ENCODE measurements at regions not wholly inside any gene's neighbourhood (a gene's known extent, or its start where the extent isn't known, plus 50 kb on each side); places are given as distances from the start of the nearest gene placed in this dataset.

GRCh38 chr4:128587382-128587781, 222.1 kb upstream of the JADE1 start:
- H3K36me3 ChIP-seq, result no peaks in the 10 kb centered on the region
- TF ChIP-seq POLR2A (IDR thresholded peaks at IDR 0.05), result no peak
- TF ChIP-seq CTCF (IDR thresholded peaks at IDR 0.05), result no peak
- TF ChIP-seq POLR2AphosphoS5 (IDR thresholded peaks at IDR 0.05), result no peak
- no peak for TF ChIP-seq EP300 (IDR thresholded peaks at IDR 0.05)
- no peaks in the 10 kb centered on the region for H3K4me1 ChIP-seq
- H3K4me3 ChIP-seq, result no peak overlapping the region
- H3K27ac ChIP-seq, result no peak overlapping the region
- no peak for DNase-seq (ENCODE audit: low spot score in 2 of 2)
- no peaks in the 10 kb centered on the region for H3K9me3 ChIP-seq
- H3K27me3 ChIP-seq, result no peaks in the 10 kb centered on the region
- WGBS, result 86% methylated on average over 5 of the region's 5 CpGs

- Histone ChIP-seq H3K4me1 (no peaks in the 10 kb centered on the region), H3K9me3 (no peaks in the 10 kb centered on the region), H3K4me3 (no peak overlapping the region), H3K27me3 (no peaks in the 10 kb centered on the region), H3K36me3 (no peaks in the 10 kb centered on the region), H3K27ac (no peak overlapping the region)
- no peak for DNase-seq (ENCODE audit: low spot score in 2 of 2)
- WGBS, result 67% methylated on average over 6 of the region's 7 CpGs
- TF ChIP-seq POLR2A (IDR thresholded peaks at IDR 0.05) (no peak), CTCF (IDR thresholded peaks at IDR 0.05) (no peak), EP300 (IDR thresholded peaks at IDR 0.05) (no peak), POLR2AphosphoS5 (IDR thresholded peaks at IDR 0.05) (peak in 1 of 3 donors; percentile 18)
Observed at GRCh38 chr4:128583753-128584712, 225.5 kb upstream of the JADE1 start.

- no peaks in the 10 kb centered on the region for H3K27me3 ChIP-seq
- H3K4me3 ChIP-seq, result no peak overlapping the region
- H3K36me3 ChIP-seq, result no peaks in the 10 kb centered on the region
- no peak for DNase-seq (ENCODE audit: low spot score in 2 of 2)
- H3K9me3 ChIP-seq, result no peaks in the 10 kb centered on the region
- H3K27ac ChIP-seq, result no peak overlapping the region
- 94% methylated on average over 1 of the region's 1 CpG for WGBS
- TF ChIP-seq POLR2AphosphoS5 (IDR thresholded peaks at IDR 0.05) (no peak), EP300 (IDR thresholded peaks at IDR 0.05) (no peak), CTCF (IDR thresholded peaks at IDR 0.05) (no peak), POLR2A (IDR thresholded peaks at IDR 0.05) (no peak)
- H3K4me1 ChIP-seq, result no peaks in the 10 kb centered on the region
Observed at GRCh38 chr4:128582427-128582870, 227.1 kb upstream of the JADE1 start.

GRCh38 chr4:128579154-128579853, 230.2 kb upstream of the JADE1 start:
- Histone ChIP-seq H3K27me3 (no peaks in the 10 kb centered on the region), H3K4me1 (no peaks in the 10 kb centered on the region), H3K4me3 (no peak overlapping the region), H3K27ac (no peak overlapping the region), H3K36me3 (no peaks in the 10 kb centered on the region), H3K9me3 (no peaks in the 10 kb centered on the region)
- 67% methylated on average over 5 of the region's 5 CpGs for WGBS
- no peak for DNase-seq (ENCODE audit: low spot score in 2 of 2)
- no peak for TF ChIP-seq POLR2A (IDR thresholded peaks at IDR 0.05)
- TF ChIP-seq POLR2AphosphoS5 (IDR thresholded peaks at IDR 0.05), result no peak
- TF ChIP-seq CTCF (IDR thresholded peaks at IDR 0.05), result no peak
- no peak for TF ChIP-seq EP300 (IDR thresholded peaks at IDR 0.05)

- H3K27me3 ChIP-seq, result no peaks in the 10 kb centered on the region
- TF ChIP-seq EP300 (IDR thresholded peaks at IDR 0.05) (no peak), POLR2AphosphoS5 (IDR thresholded peaks at IDR 0.05) (no peak), POLR2A (IDR thresholded peaks at IDR 0.05) (no peak), CTCF (IDR thresholded peaks at IDR 0.05) (no peak)
- peaks cover 26% of the 10 kb centered on the region for H3K4me1 ChIP-seq
- WGBS, result 38% methylated on average over 3 of the region's 3 CpGs
- H3K36me3 ChIP-seq, result no peaks in the 10 kb centered on the region
- no peaks in the 10 kb centered on the region for H3K9me3 ChIP-seq
- H3K27ac ChIP-seq, result no peak overlapping the region
- DNase-seq (ENCODE audit: low spot score in 2 of 2), result peak in 1 of 2 donors; percentile 84
- no peak overlapping the region for H3K4me3 ChIP-seq
Observed at GRCh38 chr4:128574706-128575105, 234.8 kb upstream of the JADE1 start.

Data from suprapubic skin (tissue), 4 donors.